Endometrium (tissue), 2 donors: ENCODE measurements at regions not wholly inside any gene's neighbourhood (a gene's known extent, or its start where the extent isn't known, plus 50 kb on each side); places are given as distances from the start of the nearest gene placed in this dataset.
"Not testable (repeated sequence)": the region's sequence is repeated elsewhere in the genome, so short reads cannot be mapped to it uniquely, and the experiment has no call there.

Experiments
- FAIRE-seq: peaks from 2 replicates; lab custom pipeline; 2012; peaks lifted over from hg19 to GRCh38; lab: Jason Lieb, UNC
- donor health status: control.
- donor health status: control.

DNA sequence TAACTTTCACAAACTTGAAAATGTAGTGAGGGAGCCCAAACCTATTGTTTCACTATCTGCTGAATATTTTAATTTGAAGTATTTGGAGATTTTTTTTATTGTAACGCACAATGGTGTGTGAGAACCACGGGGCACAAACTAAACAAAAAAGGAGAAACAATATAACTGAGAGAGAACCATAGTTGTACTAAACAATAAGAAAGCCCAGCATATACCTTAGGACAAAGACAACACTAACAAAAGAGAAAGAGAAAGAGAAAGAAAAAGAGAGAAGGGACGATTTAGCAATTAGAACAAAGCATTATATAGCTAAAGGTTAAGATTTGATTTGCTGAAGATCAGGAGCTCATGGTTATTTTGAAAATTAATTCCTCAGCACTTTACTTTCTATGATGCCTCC, 906.0 kb upstream of the NXPH2 start:
- FAIRE-seq: no peak

DNA sequence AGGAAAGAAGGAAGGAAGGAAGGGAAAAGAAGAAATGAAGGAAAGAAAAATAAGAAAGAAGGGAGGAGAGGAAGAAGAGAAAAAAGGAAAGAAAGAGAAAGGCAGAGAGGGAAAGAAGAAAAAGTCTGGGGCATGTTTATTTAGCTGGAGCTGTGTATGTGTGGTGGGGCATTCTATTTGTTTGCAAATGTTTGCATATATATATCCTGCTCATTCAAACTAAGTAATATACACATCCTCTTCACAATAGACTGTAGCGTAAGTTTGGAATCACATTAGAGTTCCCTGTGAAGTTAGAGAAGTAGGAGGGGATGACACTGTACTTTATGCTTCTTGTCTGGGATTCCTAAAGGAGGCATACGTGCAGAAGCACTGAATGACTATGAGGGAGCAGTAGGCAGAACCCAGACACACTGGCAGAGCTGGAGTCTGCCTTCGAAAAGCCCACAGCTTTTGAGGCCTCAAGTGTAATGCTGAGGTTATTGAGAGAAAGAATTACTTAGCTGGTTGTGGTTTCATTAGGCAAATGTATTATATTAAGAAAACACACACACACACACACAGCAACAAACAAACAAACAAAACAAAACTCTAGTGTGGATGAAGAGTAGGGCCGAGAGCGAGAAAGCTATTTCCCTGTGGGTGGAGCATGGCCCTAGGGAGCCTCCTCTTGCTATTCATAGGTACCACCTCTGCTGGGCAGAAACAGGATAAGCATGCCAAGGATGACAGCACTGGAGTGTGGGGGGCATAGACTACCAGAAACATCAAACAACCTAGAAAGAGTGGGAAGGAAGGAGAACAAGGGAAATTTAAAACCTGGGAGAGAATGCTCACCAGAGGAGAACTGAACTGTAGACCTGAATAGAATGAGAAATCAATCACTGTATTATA, 905.1 kb upstream of the NXPH2 start:
- no peak for FAIRE-seq

DNA sequence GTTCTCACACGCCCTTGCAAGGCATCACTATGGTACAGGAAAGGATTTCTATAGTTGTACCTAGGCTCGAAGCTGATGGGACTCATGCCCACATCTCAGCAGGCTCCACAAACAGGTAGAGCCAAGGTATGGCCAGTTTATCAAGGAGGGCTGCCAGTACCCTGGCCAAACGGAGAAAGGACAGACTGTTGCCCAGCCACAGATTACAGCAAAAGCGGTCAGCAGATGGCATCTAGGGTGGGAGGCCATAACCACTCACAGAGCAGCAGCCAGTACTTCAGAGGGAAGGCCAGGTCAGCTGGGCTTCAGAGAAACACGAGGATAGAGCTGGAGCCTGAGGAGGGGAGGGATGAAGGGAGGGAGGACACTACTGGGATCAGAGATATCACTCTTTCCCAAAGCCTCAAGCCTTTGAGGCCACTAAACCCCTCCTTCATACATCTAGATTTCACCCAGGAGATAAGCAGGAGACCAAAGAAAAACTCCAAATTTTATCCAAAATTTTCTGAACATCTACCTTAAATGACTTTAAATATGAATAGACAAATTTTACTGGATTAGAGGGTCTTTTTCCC, 904.2 kb upstream of the NXPH2 start:
- no peak for FAIRE-seq

DNA sequence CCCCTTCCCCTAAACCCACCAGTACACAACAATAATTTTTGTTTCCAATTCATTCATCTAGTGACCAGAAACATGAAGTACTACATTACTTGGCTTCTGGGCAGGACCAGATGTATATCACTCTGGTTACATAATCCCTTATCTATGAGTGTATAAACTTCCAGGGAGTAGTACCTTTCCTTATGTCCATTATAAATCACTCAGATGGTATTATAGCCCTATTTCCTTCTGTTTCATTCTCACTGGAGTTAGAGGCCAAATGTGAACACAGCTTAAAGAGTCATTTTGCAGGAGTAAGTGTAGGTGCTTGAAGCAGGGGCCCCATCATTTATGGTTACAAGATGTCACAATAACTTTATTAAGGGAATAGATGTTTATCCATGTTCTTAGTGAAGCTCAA, 894.4 kb upstream of the NXPH2 start:
- FAIRE-seq: no peak

DNA sequence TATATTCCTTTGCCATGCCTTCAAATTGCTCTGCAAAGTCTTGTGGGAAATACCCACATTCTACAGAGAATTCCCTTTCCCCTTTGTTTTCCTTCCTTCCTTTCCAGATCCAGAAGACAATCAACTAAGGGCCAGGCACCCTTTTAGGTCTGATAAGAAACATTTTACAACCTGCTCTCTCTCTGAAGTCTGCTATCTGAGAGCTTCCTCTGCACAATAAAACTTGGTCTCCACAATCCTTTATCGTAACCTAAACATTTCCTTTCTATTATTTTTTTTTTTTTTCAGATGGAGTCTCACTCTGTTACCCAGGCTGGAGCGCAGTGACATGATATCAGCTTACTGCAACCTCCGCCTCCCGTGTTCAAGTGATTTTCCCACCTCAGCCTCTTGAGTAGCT, 893.3 kb upstream of the NXPH2 start:
- FAIRE-seq: not testable (repeated sequence)

DNA sequence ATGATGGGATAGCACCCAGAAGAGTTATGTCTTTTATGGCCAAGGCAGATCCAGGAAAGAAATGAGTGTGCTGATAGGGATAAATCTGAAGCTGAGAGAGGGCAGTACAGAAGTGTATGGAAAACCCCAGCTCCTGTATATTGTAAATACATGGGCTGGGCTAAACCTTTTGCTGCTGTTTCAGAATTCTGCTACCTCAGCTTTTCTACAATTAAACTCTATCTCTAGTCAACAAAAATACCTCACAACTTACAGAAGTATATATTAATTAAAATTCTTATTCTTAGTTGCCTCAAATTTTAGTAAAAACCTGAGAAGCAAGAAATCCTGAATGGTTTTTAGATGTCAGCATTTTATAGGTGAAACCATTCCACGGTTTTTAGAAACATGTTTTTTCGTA, 889.5 kb upstream of the NXPH2 start:
- FAIRE-seq: no peak

DNA sequence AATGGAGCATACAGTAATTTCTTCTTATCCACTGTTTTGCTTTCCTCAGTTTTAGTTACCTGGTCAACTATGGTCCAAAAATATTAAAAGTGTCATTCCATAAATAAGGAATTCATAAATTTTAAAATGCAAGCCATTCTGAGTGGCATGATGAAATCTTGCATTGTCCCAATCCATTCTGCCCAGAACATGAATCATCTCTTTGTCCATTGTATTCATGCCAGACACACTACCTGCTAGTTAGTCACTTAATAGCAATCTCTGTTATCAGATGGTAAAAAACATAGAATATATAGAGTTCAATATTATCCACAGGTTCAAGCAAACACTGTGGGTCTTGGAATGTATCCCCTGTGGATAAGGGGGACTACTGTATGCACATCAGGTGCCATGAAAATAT, 872.2 kb upstream of the NXPH2 start:
- no peak for FAIRE-seq

DNA sequence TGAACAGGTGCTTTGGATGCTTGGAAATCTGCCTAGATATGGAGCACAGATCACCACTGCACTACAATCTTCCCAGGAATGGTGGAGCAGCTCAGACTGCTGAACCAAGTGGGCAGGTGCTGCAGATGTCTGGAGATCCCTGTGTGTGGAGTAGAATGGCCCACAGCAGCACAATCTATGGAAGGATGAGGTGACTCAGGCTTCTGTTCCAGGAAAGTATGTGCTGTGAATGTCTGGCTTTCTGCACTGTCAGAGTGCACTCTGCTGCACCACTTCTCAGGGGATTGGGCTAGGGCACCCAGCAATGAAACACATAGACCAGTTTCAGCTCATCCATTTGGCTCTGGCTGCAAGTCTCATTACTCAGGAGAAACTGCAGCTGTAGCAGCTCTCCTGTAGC, 865.4 kb upstream of the NXPH2 start:
- no peak for FAIRE-seq

DNA sequence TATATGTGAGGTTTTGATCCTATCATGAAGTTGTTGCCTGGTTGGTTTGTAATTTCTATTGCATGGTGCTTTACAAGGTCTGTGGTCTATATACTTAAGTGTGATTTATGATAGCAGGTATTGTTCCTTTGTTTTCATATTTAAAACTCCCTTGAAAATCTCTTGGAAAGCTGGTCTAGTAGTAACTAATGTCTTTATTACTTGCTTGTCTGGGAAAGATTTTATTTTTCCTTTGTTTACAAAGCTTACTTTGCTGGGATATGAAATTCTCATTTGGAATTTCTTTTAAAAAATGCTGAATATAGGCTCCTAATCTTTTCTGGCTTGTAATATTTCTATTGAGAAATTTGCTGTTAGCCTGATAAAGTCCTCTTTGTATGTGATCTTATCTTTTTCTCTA, 862.9 kb upstream of the NXPH2 start:
- no peak for FAIRE-seq

DNA sequence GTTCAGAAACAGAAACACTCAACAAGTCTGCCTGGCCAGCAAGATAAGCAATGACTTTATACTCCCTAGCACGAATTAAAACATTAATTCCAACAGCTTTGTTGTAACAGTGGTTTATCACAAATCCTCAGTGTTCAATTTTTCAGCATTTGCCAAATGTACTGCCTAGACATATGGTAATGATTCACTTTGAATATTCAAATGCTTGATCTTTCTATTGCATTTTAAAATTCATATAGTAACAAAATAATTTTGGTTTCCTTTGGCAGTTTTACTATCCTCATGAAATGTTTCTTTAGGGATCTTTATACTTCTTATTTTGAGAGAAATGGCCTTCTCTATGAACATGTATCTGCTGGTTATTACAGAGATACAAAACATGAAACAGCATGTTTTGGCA, 851.8 kb upstream of the NXPH2 start:
- no peak for FAIRE-seq

DNA sequence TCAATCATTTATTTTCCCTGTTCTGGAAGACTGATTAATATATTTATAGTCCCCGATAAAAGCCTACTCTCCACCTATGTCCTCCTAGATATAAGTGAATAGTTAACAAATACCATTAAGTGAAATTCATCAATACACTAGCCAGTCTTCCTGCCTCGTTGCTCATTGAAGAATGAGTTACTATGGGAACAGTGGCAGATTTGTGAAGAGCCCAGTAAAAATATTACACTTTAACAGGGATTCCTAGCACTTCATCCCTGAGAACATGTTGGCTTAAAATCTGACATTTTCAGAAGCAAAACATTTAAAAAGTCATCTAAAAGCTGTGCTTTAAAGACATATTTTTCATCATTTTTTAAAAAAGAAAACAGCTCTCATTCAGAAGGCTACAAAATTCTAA, 848.7 kb upstream of the NXPH2 start:
- FAIRE-seq: no peak

DNA sequence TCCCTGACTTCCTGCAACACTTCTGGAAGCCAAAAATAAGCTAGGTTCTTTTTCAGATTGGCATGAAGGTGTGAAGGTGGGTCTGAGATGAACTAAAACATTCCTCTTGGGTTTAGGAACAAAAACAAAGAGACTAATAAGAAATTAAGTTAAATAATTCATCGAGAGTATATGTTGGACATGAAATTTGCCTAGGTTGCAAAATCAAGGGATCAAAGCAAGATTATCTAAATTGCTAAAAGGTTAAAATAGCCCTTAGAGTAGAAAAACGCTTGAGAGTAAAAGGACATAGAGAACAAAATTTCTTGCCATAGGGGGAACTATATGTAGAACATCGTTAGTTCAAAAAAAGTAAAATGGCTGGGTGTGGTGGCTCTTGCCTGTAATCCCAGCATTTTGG, 845.9 kb upstream of the NXPH2 start:
- no peak for FAIRE-seq

DNA sequence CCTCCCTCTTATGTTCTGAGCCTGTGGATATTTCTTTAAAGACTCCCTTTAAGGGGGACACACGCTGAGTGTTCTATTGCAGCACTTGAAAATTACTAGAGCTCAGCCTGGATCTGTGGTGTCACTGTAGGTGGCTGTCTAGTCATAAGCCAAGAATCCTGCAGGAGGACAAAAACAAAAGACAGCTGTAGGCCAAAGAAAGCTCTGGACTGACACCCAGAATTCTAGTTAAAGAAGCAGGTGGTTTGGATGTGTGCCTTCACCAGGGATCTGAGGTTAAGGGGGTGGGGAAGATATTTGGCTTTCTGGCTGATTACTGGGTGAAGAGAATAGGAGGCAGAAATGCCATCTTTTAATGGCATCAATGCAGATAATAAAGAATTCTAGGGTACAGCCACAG, 842.5 kb upstream of the NXPH2 start:
- no peak for FAIRE-seq

DNA sequence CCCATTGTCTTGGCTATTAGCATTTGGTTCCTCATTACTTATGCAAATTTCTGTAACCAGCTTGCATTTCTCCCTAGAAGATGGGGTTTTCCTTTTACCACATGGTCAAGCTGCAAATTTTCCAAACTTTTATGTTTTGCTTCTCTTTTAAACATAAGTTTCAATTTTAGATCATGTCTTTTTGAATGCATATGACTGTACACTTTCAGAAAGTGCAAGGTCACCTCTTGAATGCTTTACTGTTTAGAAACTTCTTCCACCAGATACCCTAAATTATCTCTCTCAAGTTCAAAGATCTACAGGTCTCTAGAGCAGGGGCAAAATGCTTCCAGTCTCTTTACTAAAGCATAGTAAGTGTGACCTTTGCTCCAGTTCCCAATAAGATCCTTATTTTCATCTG, 837.6 kb upstream of the NXPH2 start:
- no peak for FAIRE-seq

DNA sequence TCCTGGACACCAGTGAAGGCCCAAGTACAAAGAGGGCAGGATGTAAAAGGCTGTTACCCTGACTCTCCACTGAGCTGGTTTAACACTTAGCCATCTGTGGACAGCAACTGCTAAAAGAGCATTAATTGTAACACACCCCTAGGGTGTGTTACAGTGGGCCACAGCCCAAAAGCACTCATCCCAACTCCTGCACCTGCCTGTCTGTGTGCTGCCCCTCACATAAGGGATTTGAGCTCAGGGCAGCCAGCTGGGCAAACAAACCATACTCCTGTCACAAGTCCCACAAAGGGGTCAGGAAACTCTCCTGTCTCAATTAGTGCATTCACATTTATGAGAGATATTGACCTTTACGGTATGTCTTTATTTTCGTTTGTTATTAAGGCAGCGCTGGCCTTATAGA, 833.1 kb upstream of the NXPH2 start:
- no peak for FAIRE-seq

DNA sequence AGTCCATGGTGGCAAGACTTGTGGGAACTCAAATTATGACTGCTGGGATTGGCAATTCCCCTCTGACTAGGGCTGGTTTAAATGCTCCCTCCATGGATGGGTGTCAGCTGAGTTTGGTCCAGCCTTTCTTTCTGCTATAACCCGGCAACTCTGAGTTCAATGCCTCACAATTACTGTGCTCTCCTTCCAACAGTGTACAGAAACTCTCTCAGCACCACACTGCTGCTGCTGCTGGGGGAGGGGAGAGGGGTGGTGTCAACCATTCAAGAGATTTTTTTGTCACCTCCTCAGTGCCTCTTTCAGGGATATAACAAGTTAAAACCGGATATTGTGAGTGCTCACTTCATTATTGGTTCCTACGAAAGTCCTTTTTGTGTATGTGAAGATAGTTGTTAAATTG, 830.3 kb upstream of the NXPH2 start:
- no peak for FAIRE-seq

DNA sequence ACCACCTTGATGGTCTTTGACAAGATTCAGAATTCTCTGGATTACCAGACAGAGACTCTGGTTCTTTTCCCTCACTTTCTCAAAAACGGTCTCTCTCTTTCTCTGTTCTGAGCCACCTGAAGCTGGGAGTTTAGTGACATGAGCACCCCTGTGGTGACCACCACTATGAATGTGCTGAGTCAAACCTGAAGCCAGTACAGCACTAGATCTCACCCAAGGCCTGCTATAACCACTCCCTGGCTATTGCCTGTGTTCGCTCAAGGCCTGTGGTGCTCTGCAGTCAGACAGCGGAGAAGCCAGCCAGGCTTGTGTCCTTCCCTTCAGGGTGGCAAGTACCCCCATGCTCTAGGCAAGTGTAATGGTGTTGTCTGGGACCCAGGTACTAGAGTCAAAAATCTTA, 828.9 kb upstream of the NXPH2 start:
- FAIRE-seq: no peak

DNA sequence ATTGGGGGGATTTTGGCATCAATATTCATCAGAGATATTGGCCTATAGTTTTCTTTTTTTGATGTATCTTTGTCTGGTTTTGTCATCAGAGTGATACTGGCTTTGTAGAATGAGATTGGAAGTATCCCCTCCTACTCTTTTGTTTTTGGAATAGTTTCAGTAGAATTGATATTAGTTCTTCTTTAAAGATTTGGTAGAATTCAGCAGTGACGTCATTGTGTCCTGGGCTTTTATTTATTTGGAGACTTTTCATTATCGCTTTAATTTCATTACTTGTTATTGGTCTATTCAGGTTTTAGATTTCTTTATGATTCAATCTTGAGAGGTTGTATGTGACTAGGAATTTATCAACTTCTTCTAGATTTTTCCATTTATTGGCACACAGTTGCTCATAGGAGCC, 825.5 kb upstream of the NXPH2 start:
- no peak for FAIRE-seq

DNA sequence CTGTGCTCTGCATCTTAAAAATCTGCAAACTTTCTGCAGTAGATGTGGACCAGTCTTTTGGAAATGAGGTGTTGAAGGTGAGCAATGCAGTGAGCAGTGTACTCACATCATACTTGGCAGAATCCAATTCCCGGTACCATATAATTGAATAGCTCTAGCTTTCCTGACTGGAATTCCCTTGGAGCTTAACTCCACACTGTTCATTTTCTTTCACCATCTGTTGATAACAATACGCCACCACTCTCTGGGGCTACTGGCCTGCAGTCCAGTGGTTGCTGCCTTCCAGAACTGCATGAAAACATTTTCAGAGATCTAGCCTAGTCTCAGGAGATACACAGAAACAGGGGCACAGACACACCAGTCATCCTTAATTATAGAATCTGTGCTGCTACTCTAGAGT, 820.0 kb upstream of the NXPH2 start:
- FAIRE-seq: no peak

DNA sequence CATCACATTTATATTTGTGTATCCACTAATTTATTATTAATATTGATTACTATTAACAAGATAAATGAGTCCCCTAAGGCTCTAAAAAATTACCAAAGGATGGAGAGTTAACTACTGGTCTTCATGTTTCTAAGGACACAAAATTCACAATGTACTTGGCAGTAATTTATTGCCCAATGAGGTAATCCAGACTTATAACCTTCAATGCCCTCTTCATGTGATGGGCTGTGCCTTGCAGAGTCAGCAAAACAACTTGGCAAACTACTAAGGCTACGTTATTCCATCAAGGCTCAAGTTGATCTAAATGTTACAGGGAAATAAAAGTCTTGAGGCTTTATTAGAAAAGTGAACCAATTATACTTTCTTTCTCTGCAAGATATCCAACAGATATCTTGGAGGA, 804.9 kb upstream of the NXPH2 start:
- no peak for FAIRE-seq

DNA sequence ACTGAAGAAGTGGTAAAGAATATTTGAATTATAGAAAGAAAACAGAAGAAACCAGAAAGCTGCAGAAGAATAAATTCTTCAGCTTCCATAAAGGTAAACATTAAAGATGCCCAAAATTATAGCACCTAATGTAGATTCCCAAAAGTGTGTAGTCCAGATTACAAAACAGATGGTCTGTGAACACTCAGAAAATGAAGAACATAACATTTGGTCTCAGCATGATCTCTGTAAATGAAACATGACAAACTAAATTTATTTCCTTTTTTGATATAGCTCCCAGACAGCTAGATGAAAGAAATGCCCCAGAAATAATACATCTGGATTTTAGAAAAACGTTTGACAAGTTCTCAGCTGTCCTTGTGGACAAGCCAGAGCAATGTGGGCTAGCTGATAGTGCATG, 794.2 kb upstream of the NXPH2 start:
- FAIRE-seq: no peak

DNA sequence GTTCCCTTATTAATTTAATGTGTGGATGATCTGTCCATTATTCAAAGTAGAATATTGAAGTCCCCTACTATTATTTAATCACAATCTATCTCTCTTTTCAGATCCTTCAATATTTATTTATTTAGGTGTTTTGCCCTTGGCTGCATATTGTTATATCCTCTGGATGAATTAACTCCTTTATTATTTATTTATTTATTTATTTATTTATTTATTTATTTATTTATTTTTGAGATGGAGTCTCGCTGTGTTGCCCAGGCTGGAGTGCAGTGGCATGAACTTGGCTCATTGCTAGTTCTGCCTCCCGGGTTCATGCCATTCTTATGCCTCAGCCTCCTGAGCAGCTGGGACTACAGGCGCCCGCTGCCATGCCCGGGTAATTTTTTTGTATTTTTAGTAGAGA, 776.6 kb upstream of the NXPH2 start:
- no peak for FAIRE-seq

DNA sequence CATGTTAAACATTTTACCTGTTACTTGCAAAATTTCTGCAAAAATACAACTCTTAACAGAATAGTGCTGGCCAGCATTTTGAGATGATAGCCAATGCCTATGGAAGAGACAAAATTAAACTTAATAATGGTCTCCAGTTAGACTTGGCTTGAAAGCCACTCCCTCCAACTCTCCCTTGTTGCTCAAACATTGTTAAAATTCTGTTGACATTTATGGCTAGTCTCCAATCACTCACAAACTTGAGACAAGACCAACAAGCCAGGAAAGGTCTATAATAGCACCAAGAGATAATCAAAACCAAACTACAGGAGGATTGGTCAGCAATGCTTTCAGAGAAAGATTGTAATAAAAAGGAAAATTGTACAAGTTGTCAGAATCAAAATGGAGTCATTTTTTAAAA, 770.7 kb upstream of the NXPH2 start:
- FAIRE-seq: no peak

DNA sequence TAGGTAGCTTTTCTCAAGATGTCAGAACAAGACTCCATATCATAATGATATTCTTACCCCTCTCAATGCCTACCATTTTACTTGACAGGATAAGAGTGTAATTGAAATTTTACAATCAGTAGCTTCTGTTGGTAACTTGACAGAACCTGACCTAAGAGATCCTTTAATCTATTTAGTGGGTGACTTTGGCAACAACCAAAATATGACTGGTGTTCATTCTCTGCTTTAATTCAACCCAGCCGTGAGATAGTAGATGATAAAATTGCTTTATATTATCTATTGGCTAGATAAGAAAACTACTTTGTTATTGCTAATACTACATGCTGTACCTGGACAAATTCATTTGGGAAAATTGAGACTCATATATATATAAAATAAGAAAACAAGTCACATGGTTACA, 770.2 kb upstream of the NXPH2 start:
- FAIRE-seq: no peak
